ENCODE measurements at regions not wholly inside any gene's neighbourhood (a gene's known extent, or its start where the extent isn't known, plus 50 kb on each side); places are given as distances from the start of the nearest gene placed in this dataset.

DNA sequence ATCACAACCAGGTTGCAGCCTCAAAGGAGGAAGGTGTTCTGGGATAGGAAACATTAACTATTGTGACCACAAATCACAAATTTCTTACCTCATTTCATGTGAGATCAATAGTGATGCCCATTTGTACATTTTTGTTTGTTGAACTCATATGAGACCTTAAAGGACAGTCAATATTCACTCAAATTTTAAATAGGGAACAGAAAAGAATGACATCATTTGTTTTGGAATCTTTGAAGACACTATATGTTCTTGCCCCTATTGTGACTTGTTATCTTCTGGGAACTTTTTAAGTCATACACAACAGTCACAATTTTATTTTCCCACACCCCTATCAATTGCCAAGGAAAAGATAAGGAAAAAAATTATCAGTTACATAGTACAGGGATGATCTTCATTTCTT is 346.5 kb downstream of the ARAP2 start:
- TF ChIP-seq YY1 (IDR thresholded peaks at IDR 0.05; ENCODE audit: low read depth, low read length) (no peak), SP1 (IDR thresholded peaks at IDR 0.05; ENCODE audit: low read depth, low read length) (no peak), CHD2 (IDR thresholded peaks at IDR 0.05; ENCODE audit: low read length) (no peak), BACH1 (IDR thresholded peaks at IDR 0.05; ENCODE audit: low read length) (no peak)
- POLR2A ChIA-PET (ENCODE audit: partially characterized antibody), result no interaction called here
- H3K79me2 ChIP-seq (ENCODE audit: control insufficient read depth in 1 of 2, insufficient read depth in 2 of 2, low read length in 2 of 2), result no peaks in the 10 kb centered on the region
- H3K23me2 ChIP-seq (ENCODE audit: low read depth, low read length), result no peaks in the 10 kb centered on the region
- no peak overlapping the region for H4K5ac ChIP-seq (ENCODE audit: insufficient read length, low read depth, low read length)
- no peaks in the 10 kb centered on the region for H4K20me1 ChIP-seq (replicated peaks in 1 of 2; ENCODE audit: control insufficient read depth in 1 of 2, insufficient read depth in 2 of 2, low read length in 2 of 2)
- H3K9ac ChIP-seq (replicated peaks in 1 of 4; ENCODE audit: extremely low read depth in 1 of 4, low read depth in 3 of 4, low read length in 3 of 4), result no peak overlapping the region
- H3K4me1 ChIP-seq (replicated peaks in 1 of 4; ENCODE audit: control insufficient read depth in 3 of 4, insufficient read depth in 4 of 4, low read length in 3 of 4), result no peaks in the 10 kb centered on the region
- no peak overlapping the region for H2BK120ac ChIP-seq (replicated peaks; ENCODE audit: low read depth, low read length)
- H3K23ac ChIP-seq (ENCODE audit: insufficient read length), result no peak overlapping the region
- no peak overlapping the region for H4K8ac ChIP-seq (ENCODE audit: extremely low read depth, insufficient read depth, low read length)
- no peak overlapping the region for H2BK5ac ChIP-seq (ENCODE audit: low read depth, low read length)
- H3K27ac ChIP-seq (ENCODE audit: low read depth, low read length), result no peak overlapping the region
- H4K91ac ChIP-seq (replicated peaks; ENCODE audit: insufficient read length, low read length), result no peak overlapping the region
- H3K4me3 ChIP-seq (ENCODE audit: extremely low read depth in 1 of 4, insufficient read depth in 2 of 4, low read depth in 3 of 4, low read length in 4 of 4), result no peak overlapping the region
- H3K4me2 ChIP-seq (ENCODE audit: insufficient read depth in 1 of 2, low read depth in 2 of 2, low read length in 2 of 2), result no peak overlapping the region
- no peaks in the 10 kb centered on the region for H3K79me1 ChIP-seq (ENCODE audit: low read depth, low read length)
- no peak overlapping the region for H3K18ac ChIP-seq (ENCODE audit: extremely low read depth, low read length)
- no peak overlapping the region for H3K14ac ChIP-seq (ENCODE audit: insufficient read length)
- no peaks in the 10 kb centered on the region for H3K36me3 ChIP-seq (ENCODE audit: control insufficient read depth in 2 of 4, insufficient read depth in 4 of 4, low read length in 3 of 4)
- no peak overlapping the region for H2BK20ac ChIP-seq (ENCODE audit: low read length)
- FAIRE-seq (no peak), DNase-seq (ENCODE audit: low read depth in 1 of 2, low spot score in 2 of 2) (no peak)
- no peak overlapping the region for H2BK15ac ChIP-seq (ENCODE audit: low read length)
- H2AK5ac ChIP-seq (ENCODE audit: low read depth, low read length), result no peak overlapping the region
- CTCF ChIA-PET (ENCODE audit: partially characterized antibody), result no interaction called here
- H3K9me3 ChIP-seq (ENCODE audit: insufficient read depth in 2 of 2, low read depth in 1 of 2, low read length in 1 of 2), result no peaks in the 10 kb centered on the region
- no peak overlapping the region for H2AFZ ChIP-seq (ENCODE audit: low read length)
- no peaks in the 10 kb centered on the region for H3K27me3 ChIP-seq (replicated peaks in 1 of 4; ENCODE audit: control insufficient read depth in 3 of 4, extremely low read depth in 1 of 4, insufficient read depth in 3 of 4, low read length in 3 of 4)
- no peak overlapping the region for H3K4ac ChIP-seq (replicated peaks; ENCODE audit: insufficient read length, low read depth, low read length)
- no peak overlapping the region for H3K56ac ChIP-seq (replicated peaks; ENCODE audit: insufficient read length, low read depth, low read length)
- H2BK12ac ChIP-seq (ENCODE audit: low read depth, low read length), result no peak overlapping the region
